Lower lobe of right lung (tissue), 2 donors: ENCODE measurements at regions not wholly inside any gene's neighbourhood (a gene's known extent, or its start where the extent isn't known, plus 50 kb on each side); places are given as distances from the start of the nearest gene placed in this dataset.
A peak's percentile ranks its signal among the peaks of the same experiment; 100 is the strongest.

Source experiments
- ATAC-seq, 2 donors: fragments of 200-7000 bp; cut with Tn5 transposase; one replicate each; pipeline ENCODE4 v1.9.1; 2020 to 2022; ENCODE audit warnings: mild to moderate bottlenecking in 2 of 2, moderate library complexity in 2 of 2
- DNase-seq: peaks from one replicate; pipeline ENCODE4 v3.0.0-alpha.2; 2020
- H3K27ac ChIP-seq: fragments of 200-600 bp; one replicate; pipeline ENCODE4 v1.8.0; 2022
- H3K27me3 ChIP-seq: fragments of 200-600 bp; one replicate; pipeline ENCODE4 v1.8.0; 2022; ENCODE audit warnings: low read depth
- H3K36me3 ChIP-seq: fragments of 200-600 bp; one replicate; pipeline ENCODE4 v1.8.0; 2022; ENCODE audit warnings: mild to moderate bottlenecking
- H3K4me1 ChIP-seq: fragments of 200-600 bp; one replicate; pipeline ENCODE4 v1.8.0; 2022
- H3K4me3 ChIP-seq: fragments of 200-600 bp; one replicate; pipeline ENCODE4 v1.8.0; 2022; ENCODE audit warnings: mild to moderate bottlenecking
- H3K9me3 ChIP-seq: fragments of 200-600 bp; one replicate; pipeline ENCODE4 v1.8.0; 2022
- intact Hi-C: fragments of 100-400 bp; cut with DNase I; formaldehyde crosslinking; loops from one replicate; pipeline ENCODE4 v1.11.0; 2022
- TF ChIP-seq, protein P1 (sequence below): fragments of 200-600 bp; IDR thresholded peaks from one replicate; pipeline ENCODE4 v1.8.0; 2022; ENCODE audit warnings: antibody characterized with exemption, mild to moderate bottlenecking
- donor health status: DM: no; HTN: yes; CAD: no; lungs with severe emphysema.

DNA sequence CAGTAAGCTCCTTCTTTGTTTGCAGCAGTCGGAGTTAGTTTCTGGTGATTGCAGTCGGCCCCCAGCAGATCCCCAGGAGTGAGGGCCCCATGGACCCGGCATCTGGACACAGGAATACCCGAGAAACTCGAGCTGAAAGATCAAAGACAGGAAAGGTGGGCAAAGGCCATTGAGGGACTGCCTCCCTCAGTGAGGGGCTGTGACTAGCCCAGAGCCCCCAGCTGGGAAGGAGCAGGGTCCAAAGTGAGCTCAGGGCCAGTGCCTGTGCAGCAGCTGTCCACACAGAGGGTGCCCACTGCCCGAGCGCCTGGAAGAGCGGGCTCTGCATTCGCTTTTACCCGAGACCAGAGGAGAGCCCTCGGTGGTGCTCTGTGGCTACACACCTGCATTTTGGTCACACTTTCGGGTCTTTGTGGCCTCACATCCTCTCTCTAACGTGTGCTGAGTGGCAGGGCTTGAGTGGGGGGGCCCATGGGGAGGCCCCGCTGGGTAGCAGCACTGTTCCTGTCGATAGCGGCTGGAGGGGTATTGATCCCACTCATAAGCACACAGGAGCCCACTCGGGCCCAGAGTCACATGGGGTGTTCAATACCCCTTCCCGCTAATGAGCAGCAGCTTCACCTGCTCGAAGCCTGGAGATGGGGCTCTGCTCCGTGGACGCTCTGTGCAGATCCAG lies 532.9 kb downstream of the TBC1D22A start:
- intact Hi-C loops: no loop called here
- no peaks in the 10 kb centered on the region for H3K9me3 ChIP-seq
- no peak overlapping the region for H3K4me3 ChIP-seq
- TF ChIP-seq, protein P1, sequence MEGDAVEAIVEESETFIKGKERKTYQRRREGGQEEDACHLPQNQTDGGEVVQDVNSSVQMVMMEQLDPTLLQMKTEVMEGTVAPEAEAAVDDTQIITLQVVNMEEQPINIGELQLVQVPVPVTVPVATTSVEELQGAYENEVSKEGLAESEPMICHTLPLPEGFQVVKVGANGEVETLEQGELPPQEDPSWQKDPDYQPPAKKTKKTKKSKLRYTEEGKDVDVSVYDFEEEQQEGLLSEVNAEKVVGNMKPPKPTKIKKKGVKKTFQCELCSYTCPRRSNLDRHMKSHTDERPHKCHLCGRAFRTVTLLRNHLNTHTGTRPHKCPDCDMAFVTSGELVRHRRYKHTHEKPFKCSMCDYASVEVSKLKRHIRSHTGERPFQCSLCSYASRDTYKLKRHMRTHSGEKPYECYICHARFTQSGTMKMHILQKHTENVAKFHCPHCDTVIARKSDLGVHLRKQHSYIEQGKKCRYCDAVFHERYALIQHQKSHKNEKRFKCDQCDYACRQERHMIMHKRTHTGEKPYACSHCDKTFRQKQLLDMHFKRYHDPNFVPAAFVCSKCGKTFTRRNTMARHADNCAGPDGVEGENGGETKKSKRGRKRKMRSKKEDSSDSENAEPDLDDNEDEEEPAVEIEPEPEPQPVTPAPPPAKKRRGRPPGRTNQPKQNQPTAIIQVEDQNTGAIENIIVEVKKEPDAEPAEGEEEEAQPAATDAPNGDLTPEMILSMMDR: no peak
- no peak overlapping the region for H3K27ac ChIP-seq
- no peaks in the 10 kb centered on the region for H3K36me3 ChIP-seq
- DNase-seq: no peak
- peaks cover 6% of the 10 kb centered on the region for H3K27me3 ChIP-seq
- H3K4me1 ChIP-seq: peaks cover 6% of the 10 kb centered on the region
- no peak for ATAC-seq

DNA sequence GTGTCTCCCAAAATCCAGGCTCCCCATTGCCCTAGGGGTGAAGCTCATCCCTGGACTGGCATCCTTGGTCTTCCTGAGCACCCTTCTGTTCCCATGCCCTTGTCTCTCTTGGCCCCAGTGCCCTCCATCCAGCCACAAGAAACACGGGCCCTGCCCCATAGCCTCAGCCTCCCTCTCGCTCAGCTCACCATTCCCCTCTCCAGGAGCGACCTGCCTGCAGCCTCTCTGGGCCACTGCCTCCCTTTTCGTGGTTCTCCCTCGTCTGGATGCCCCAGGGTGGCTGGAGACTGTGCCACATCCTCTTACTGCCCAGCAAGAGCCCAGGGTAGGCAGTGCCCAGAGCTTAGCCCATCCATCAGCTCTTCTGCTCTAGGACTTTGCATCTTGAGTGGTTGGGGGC lies 532.1 kb downstream of the TBC1D22A start:
- Histone ChIP-seq H3K27ac (no peak overlapping the region), H3K4me3 (no peak overlapping the region), H3K4me1 (peaks cover 6% of the 10 kb centered on the region), H3K9me3 (no peaks in the 10 kb centered on the region), H3K36me3 (no peaks in the 10 kb centered on the region), H3K27me3 (peaks cover 6% of the 10 kb centered on the region)
- DNase-seq (no peak), ATAC-seq (no peak)
- intact Hi-C loops: no loop called here
- TF ChIP-seq, protein P1: no peak

GRCh38 chr22:47294222-47294532 lies 531.7 kb downstream of the TBC1D22A start:
- ATAC-seq (no peak), DNase-seq (no peak)
- Histone ChIP-seq H3K27me3 (peaks cover 6% of the 10 kb centered on the region), H3K36me3 (no peaks in the 10 kb centered on the region), H3K9me3 (no peaks in the 10 kb centered on the region), H3K27ac (no peak overlapping the region), H3K4me3 (no peak overlapping the region), H3K4me1 (peaks cover 6% of the 10 kb centered on the region)
- intact Hi-C loops: no loop called here
- TF ChIP-seq, protein P1: no peak

GRCh38 chr22:47293368-47294221 lies 531.1 kb downstream of the TBC1D22A start:
- Histone ChIP-seq H3K27me3 (peaks cover 6% of the 10 kb centered on the region), H3K27ac (no peak overlapping the region), H3K9me3 (no peaks in the 10 kb centered on the region), H3K36me3 (no peaks in the 10 kb centered on the region), H3K4me3 (no peak overlapping the region), H3K4me1 (peaks cover 6% of the 10 kb centered on the region)
- TF ChIP-seq, protein P1: no peak
- intact Hi-C loops: no loop called here
- no peak for DNase-seq
- no peak for ATAC-seq

DNA sequence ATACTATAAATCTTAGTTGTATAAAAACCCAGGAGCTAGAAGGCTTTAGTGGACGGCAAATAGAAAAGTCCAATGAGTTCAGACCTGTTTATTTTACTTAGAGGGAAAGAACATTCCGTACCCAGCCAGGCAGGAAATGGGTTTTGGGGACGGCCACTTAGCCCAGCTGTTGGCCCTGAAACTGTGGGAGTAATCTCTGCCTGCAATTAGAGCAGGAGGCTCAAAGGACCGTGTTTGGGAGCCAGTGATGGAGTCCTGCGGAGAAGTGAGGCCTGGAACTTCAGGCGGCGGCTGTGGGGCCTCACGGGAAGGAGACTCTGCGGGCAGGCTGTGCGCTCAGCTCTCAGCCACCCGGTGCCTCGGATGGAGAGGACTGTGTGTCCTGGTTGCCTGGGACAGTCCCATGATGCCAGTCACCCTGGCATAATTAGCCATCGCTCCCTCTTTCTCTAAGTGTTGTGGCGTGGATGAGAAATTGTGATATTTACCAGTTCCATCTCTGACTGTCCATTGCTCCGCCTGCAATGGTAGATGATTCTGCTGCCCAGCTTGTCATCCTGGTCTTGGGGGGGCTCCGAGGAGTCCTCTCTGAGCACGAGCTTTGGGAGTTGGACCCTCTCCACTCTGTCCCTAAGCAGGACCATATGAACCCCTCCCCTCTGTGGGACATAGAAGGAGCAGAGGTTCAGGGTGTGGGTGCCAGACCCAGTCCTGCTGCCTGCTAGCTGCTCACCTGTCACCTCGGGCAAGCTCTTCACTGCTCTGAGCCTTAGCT lies 530.3 kb downstream of the TBC1D22A start:
- H3K27me3 ChIP-seq: peaks cover 6% of the 10 kb centered on the region
- no peaks in the 10 kb centered on the region for H3K9me3 ChIP-seq
- H3K36me3 ChIP-seq: no peaks in the 10 kb centered on the region
- no peak overlapping the region for H3K4me3 ChIP-seq
- peak overlapping the region; percentile 46 for H3K27ac ChIP-seq
- DNase-seq (no peak), ATAC-seq (no peak)
- peaks cover 6% of the 10 kb centered on the region for H3K4me1 ChIP-seq
- TF ChIP-seq, protein P1: no peak
- intact Hi-C loops: no loop called here
